ENCODE measurements at regions not wholly inside any gene's neighbourhood (a gene's known extent, or its start where the extent isn't known, plus 50 kb on each side); places are given as distances from the start of the nearest gene placed in this dataset.
A peak's percentile ranks its signal among the peaks of the same experiment; 100 is the strongest.
"Not testable (repeated sequence)": the region's sequence is repeated elsewhere in the genome, so short reads cannot be mapped to it uniquely, and the experiment has no call there.

DNA sequence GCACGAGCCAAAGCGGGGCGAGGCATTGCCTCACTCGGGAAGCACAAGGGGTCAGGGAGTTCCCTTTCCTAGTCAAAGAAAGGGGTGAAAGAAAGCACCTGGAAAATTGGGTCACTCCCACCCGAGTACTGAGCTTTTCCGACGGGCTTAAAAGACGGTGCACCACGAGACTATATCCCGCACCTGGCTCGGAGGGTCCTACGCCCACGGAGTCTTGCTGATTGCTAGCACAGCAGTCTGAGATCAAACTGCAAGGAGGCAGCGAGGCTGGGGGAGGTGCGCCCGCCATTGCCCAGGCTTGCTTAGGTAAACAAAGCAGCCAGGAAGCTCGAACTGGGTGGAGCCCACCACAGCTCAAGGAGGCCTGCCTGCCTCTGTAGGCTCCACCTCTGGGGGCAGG is 172.2 kb upstream of the KCNH8 start:
- ATAC-seq, H3K27ac Mint-ChIP-seq, H3K27me3 Mint-ChIP-seq, H3K4me1 Mint-ChIP-seq, POLR2A ChIA-PET, DNase-seq: not testable (repeated sequence)
- Mint-ChIP-seq H3K36me3 (peaks cover 0 to 16% (median 8%) of the 10 kb centered on the region in 3 donors), H3K9me3 (peaks cover 0 to 44% (median 27%) of the 10 kb centered on the region in 9 donors), H3K4me3 (peak overlapping the region in 1 of 10 donors; percentile 50)

DNA sequence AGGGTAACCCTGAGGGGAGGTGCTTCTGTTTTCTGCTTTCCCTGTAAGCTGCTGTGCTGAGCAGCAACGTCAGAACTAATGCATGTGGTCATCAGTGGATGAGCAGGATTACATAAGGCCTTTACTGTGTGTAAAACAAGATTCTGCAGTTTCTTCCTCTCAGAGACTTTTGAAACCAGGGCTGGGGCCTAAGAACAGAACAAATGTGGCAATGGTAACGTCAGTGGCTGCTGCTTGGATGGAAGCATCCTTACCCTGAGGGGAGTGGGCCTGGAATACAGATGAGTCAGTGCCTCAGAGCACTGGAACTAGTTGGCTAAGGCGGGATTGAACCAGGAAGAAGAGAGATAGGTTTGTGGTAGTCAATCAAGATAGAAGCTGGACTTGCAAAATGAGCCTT is 180.2 kb upstream of the KCNH8 start:
- DNase-seq (no peak), ATAC-seq (no peak)
- Mint-ChIP-seq H3K9me3 (peaks cover 0 to 22% (median 6%) of the 10 kb centered on the region in 9 donors), H3K27ac (no peak overlapping the region), H3K4me1 (no peaks in the 10 kb centered on the region), H3K27me3 (peaks cover 0 to 9% (median 4%) of the 10 kb centered on the region in 5 donors), H3K36me3 (peaks cover 0 to 14% (median 5%) of the 10 kb centered on the region in 3 donors), H3K4me3 (no peak overlapping the region)
- POLR2A ChIA-PET: no interaction called here

DNA sequence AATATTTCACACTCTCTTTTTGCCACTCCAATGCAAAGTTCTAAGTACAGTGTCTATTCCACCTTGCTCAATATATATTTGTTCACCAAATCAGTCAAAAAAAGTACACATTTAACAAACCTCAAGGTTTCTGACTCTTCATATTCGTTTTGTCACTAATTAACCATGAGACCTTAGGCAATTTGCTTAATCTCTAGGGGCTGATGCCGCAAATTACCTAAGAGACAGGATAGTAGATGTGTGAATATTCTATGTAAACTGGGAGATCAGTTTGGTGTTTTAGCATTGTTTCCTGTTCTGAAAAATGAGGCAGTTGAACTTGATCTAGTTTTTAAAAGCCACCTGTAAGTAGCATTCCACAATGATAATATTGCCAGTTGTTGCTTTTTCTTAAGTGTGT is 182.5 kb upstream of the KCNH8 start:
- DNase-seq: no peak
- no peak for ATAC-seq
- POLR2A ChIA-PET: no interaction called here
- Mint-ChIP-seq H3K4me1 (no peaks in the 10 kb centered on the region), H3K4me3 (no peak overlapping the region), H3K27me3 (peaks cover 0 to 9% (median 4%) of the 10 kb centered on the region in 5 donors), H3K9me3 (peaks cover 0 to 10% (median 0%) of the 10 kb centered on the region in 9 donors), H3K36me3 (peaks cover 2 to 11% (median 4%) of the 10 kb centered on the region in 3 donors), H3K27ac (no peak overlapping the region)

DNA sequence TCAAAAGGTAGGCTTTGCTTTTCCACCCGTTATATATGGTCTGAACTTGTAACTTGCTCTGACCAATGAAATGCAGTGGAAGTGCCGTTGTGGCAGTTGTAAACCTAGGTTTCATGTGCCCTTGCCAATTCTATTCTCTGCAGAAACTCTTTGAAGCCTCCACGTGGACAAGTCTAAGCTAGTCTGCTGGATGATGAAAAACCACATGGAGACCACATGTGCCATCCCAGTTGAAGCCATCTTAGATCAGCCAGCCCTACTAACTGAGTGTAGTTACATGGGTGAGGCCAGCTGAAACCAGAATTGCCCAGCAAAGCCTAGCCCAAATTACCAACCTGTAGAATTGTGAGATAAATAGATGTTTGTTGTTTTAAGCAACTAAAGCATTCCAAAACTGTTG is 183.7 kb upstream of the KCNH8 start:
- H3K9me3 Mint-ChIP-seq: peaks cover 0 to 10% (median 3%) of the 10 kb centered on the region in 9 donors
- no peak for DNase-seq
- no peak overlapping the region for H3K27ac Mint-ChIP-seq
- peaks cover 2 to 11% (median 4%) of the 10 kb centered on the region in 3 donors for H3K36me3 Mint-ChIP-seq
- no peak for ATAC-seq
- peaks cover 0 to 9% (median 4%) of the 10 kb centered on the region in 5 donors for H3K27me3 Mint-ChIP-seq
- H3K4me1 Mint-ChIP-seq: no peaks in the 10 kb centered on the region
- POLR2A ChIA-PET: no interaction called here
- H3K4me3 Mint-ChIP-seq: no peak overlapping the region

DNA sequence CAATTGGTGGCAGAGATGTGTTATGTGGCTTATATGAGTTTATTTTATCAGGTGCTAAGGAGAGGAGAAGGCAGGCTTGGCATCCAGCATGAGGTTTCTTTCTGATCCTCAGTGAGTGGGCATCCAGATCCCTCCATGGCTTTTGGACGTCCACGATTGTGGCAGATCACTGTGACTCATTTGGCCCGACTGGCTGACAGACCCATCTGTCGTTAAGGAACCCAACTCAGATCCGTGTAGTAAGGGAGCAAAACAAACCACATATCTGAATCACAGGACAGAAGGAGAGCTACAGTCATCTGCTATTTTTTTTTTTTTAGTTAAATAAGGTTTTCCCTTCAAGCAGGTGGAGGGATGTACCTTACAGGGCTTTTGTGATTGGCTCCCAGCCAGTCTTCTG is 197.0 kb upstream of the KCNH8 start:
- H3K4me1 Mint-ChIP-seq: peaks cover 0 to 2% (median 0%) of the 10 kb centered on the region in 4 donors
- H3K36me3 Mint-ChIP-seq: no peaks in the 10 kb centered on the region
- H3K4me3 Mint-ChIP-seq: no peak overlapping the region
- POLR2A ChIA-PET: no interaction called here
- no peaks in the 10 kb centered on the region for H3K9me3 Mint-ChIP-seq
- peaks cover 0 to 14% (median 5%) of the 10 kb centered on the region in 5 donors for H3K27me3 Mint-ChIP-seq
- no peak overlapping the region for H3K27ac Mint-ChIP-seq
- no peak for DNase-seq
- ATAC-seq: no peak

DNA sequence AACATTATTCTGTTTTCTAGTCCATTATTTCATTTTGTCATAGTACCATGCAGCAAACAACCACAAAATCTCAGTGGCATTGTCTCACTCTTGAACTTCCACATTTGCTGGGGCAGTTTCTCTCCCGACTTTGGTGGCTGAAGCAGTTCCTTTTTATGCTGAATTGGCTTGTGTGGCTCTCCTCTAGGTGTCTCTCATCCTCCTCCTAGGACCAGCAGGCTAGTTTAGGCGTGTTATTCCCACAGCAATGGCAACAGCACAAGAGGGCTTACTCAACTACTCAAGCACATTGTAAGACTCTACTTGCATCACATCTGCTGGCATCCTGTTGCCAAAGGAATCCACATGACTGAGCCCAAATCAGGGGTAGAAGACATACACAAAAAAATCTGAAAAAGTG is 201.8 kb upstream of the KCNH8 start:
- H3K27me3 Mint-ChIP-seq: peaks cover 0 to 14% (median 5%) of the 10 kb centered on the region in 5 donors
- ATAC-seq (no peak), DNase-seq (no peak)
- H3K27ac Mint-ChIP-seq: no peak overlapping the region
- peaks cover 0 to 6% (median 0%) of the 10 kb centered on the region in 3 donors for H3K36me3 Mint-ChIP-seq
- POLR2A ChIA-PET: no interaction called here
- H3K9me3 Mint-ChIP-seq: peaks cover 0 to 19% (median 9%) of the 10 kb centered on the region in 9 donors
- H3K4me3 Mint-ChIP-seq: no peak overlapping the region
- H3K4me1 Mint-ChIP-seq: peaks cover 0 to 2% (median 0%) of the 10 kb centered on the region in 4 donors

DNA sequence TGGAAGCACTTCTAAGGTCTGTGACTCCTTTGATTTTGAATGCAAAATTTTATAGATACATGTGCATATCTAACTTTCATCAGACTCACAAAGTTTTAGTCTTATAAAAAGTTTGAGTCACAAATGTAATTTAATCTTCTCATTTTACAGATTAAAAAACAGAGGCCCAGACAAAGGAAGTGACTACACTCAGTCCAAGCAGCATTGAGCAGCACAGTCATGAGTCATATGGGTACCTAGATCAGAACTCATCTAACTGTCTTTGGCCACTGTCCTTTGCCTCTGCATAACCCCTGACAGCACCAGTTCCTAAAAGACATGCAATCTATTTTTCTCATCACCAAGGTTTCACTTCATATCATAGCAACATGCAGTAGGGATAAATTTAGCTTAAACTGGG is 210.7 kb upstream of the KCNH8 start:
- no peak for DNase-seq
- Mint-ChIP-seq H3K36me3 (no peaks in the 10 kb centered on the region), H3K4me1 (no peaks in the 10 kb centered on the region), H3K4me3 (no peak overlapping the region), H3K27me3 (no peaks in the 10 kb centered on the region), H3K9me3 (peaks cover 0 to 5% (median 0%) of the 10 kb centered on the region in 9 donors), H3K27ac (no peak overlapping the region)
- POLR2A ChIA-PET: no interaction called here
- ATAC-seq: no peak

DNA sequence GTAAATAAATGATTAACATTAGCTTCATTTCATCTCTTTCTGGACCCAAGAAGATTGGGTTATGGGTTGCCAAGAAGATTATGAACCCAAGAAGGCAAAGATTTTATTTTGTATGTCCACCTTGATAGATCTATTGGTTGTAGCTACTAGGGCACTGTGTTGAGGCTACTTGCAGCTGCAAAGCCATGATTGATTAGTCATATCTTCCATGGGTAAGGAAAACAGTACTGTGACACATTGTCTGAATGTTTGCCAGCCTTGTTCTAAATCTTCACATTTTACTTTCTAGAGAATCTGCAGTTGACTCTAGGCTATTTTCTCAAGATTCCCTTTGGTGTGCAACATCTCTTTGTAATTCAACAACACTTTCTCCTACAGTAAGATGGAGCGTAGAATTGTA is 229.2 kb upstream of the KCNH8 start:
- POLR2A ChIA-PET: no interaction called here
- DNase-seq (no peak), ATAC-seq (no peak)
- Mint-ChIP-seq H3K4me3 (no peak overlapping the region), H3K4me1 (no peaks in the 10 kb centered on the region), H3K36me3 (peaks cover 0 to 12% (median 5%) of the 10 kb centered on the region in 3 donors), H3K27ac (no peak overlapping the region), H3K9me3 (peaks cover 4 to 17% (median 10%) of the 10 kb centered on the region in 9 donors), H3K27me3 (peaks cover 0 to 6% (median 0%) of the 10 kb centered on the region in 5 donors)

DNA sequence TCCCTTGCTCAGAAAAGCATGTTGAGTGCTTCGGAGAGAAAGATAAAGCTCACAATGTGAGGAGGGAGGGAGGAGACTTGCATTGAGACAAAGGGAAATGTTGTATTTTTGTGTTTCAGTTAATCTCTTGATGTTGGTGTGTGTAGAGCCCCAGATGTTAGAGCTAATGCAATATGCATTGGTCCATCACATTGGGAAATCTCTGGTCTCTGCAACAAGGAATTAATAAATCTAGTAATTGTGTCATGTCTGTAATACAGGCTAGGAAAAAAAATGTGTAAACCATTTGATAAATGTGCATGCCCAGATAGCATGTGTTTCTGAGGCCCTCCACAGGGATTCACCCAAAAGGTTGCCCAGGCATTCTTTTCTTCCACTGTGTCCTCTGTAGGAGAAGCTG is 230.4 kb upstream of the KCNH8 start:
- Mint-ChIP-seq H3K4me3 (no peak overlapping the region), H3K27ac (no peak overlapping the region), H3K9me3 (peaks cover 2 to 10% (median 9%) of the 10 kb centered on the region in 9 donors), H3K27me3 (peaks cover 0 to 6% (median 0%) of the 10 kb centered on the region in 5 donors), H3K36me3 (peaks cover 0 to 7% (median 5%) of the 10 kb centered on the region in 3 donors), H3K4me1 (no peaks in the 10 kb centered on the region)
- ATAC-seq: no peak
- POLR2A ChIA-PET: no interaction called here
- DNase-seq: no peak

DNA sequence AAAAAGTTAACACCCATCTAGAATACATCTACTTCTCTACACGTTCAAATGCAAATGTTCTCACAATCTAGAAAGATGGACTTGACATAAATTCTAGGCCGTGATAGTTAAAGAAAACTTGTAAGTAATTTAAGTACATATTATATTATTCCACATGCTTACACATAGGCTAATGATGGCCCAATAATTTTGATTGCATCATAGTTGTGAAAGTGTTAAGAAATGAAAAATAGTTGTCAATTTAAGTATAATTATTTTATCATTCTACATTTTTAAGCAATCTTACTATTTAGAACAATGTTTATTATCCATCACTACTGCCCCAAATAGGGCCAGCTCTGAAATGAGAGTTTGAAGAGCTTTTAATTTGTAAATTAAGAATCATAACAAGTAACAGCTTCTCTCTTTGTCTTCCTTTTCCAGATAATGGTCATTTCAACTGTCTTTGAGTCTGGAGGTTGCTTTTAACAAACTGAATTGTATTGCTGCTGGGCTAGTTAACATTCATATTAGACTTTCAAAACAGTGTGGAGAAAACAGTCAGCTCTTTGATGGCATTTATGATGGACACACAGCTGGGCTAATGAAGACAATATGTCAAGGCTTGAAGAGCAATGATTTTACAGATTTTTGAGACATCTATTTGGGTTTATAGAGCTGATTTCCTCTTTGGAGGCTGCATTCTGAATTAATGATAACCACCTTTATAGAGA is 246.1 kb upstream of the KCNH8 start:
- no peaks in the 10 kb centered on the region for H3K36me3 Mint-ChIP-seq
- POLR2A ChIA-PET: no interaction called here
- H3K9me3 Mint-ChIP-seq: no peaks in the 10 kb centered on the region
- H3K4me1 Mint-ChIP-seq: peaks cover 0 to 8% (median 6%) of the 10 kb centered on the region in 4 donors
- H3K27me3 Mint-ChIP-seq: peaks cover 0 to 1% (median 0%) of the 10 kb centered on the region in 5 donors
- ATAC-seq (no peak), DNase-seq (no peak)
- H3K4me3 Mint-ChIP-seq: no peak overlapping the region
- H3K27ac Mint-ChIP-seq: no peak overlapping the region

DNA sequence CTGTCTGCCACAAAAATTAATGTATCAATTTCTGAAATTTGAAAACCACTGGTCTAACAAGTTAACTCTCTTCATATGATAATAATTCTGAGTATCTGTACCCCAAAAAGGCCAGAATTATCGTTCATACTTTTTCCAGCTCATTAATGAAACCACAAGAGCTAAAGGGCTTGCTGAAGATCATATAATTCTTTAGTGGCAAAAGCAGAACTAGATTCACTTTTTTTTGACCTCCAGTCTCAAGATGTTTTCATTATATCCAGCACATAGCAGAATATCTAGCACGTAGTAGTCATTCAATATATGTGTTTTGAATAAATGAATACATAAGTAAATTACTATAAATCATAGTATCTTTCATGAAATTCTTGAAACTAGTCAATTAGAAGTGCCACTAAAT is 246.7 kb upstream of the KCNH8 start:
- Mint-ChIP-seq H3K4me3 (no peak overlapping the region), H3K9me3 (no peaks in the 10 kb centered on the region), H3K27me3 (peaks cover 0 to 1% (median 0%) of the 10 kb centered on the region in 5 donors), H3K27ac (no peak overlapping the region), H3K4me1 (peaks cover 0 to 8% (median 6%) of the 10 kb centered on the region in 4 donors), H3K36me3 (no peaks in the 10 kb centered on the region)
- POLR2A ChIA-PET: no interaction called here
- DNase-seq: no peak
- ATAC-seq: no peak

DNA sequence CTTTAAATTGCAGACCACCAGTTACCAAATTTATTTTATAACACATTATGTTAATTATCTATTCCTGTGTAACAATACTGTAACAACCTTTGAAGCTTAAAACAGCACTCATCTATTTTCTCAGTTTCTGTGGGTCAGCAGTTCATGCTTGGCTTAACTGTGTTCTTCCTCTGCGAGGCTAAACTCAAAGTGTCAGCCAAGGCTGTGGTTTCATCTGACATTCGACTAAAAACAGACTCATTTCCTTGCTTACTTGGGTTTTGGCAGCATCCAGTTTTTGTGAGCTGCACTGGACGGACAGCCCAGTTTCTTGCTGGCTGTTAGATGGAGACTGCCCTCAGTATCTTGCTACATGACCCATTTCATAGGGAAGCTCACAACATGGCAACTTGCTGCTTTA is 247.3 kb upstream of the KCNH8 start:
- Mint-ChIP-seq H3K27me3 (peaks cover 0 to 5% (median 0%) of the 10 kb centered on the region in 5 donors), H3K4me1 (peaks cover 0 to 8% (median 6%) of the 10 kb centered on the region in 4 donors), H3K27ac (no peak overlapping the region), H3K4me3 (no peak overlapping the region), H3K36me3 (no peaks in the 10 kb centered on the region), H3K9me3 (no peaks in the 10 kb centered on the region)
- no peak for DNase-seq
- ATAC-seq: no peak
- POLR2A ChIA-PET: no interaction called here

DNA sequence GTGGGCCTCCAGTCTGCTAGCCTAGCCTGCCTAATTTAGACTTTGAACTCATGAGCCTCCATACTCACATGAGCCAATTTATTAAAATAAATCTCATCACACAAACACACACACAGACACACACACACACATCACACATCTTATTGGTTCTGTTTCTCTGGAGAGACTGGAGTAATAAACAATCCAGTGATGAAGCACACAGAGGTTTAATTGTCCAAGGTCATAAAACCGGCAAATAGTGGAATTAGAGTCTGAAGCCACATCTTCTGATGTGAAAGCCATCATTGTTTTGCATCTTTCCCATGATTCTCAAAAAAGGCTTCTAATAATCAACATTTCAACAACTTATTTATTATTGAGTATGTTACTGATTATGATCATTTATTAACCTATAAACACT is 249.4 kb upstream of the KCNH8 start:
- no peaks in the 10 kb centered on the region for H3K36me3 Mint-ChIP-seq
- peaks cover 0 to 8% (median 6%) of the 10 kb centered on the region in 4 donors for H3K4me1 Mint-ChIP-seq
- peaks cover 0 to 5% (median 0%) of the 10 kb centered on the region in 5 donors for H3K27me3 Mint-ChIP-seq
- H3K4me3 Mint-ChIP-seq: no peak overlapping the region
- H3K9me3 Mint-ChIP-seq: no peaks in the 10 kb centered on the region
- ATAC-seq (no peak), DNase-seq (no peak)
- POLR2A ChIA-PET: no interaction called here
- H3K27ac Mint-ChIP-seq: no peak overlapping the region

DNA sequence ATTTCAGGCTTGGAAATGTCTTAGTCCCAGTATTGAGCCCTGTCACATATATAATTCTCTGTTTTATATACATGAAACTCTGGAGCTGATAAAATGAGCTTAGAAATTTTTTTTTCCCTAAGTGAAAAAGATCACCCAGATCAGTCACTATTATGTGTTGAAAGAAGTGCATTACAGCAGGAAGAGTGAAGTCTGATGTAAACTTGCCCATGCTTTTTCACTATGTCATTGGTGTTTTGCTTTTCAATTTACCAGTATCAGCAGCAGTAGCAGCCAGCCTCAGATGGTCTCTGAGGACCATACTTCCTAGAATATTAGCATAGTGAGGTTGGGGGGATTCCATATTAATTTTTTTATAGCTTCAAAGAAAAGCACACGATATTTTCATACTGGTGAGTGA is 255.6 kb upstream of the KCNH8 start:
- ATAC-seq (no peak), DNase-seq (no peak)
- H3K4me3 Mint-ChIP-seq: no peak overlapping the region
- POLR2A ChIA-PET: no interaction called here
- peaks cover 0 to 7% (median 3%) of the 10 kb centered on the region in 5 donors for H3K27me3 Mint-ChIP-seq
- peak overlapping the region in 1 of 10 donors; percentile 0 for H3K27ac Mint-ChIP-seq
- H3K4me1 Mint-ChIP-seq: peaks cover 0 to 19% (median 14%) of the 10 kb centered on the region in 4 donors
- no peaks in the 10 kb centered on the region for H3K9me3 Mint-ChIP-seq
- no peaks in the 10 kb centered on the region for H3K36me3 Mint-ChIP-seq

Data from naive thymus-derived CD8-positive, alpha-beta T cell (primary cell).